ENCODE measurements at regions not wholly inside any gene's neighbourhood (a gene's known extent, or its start where the extent isn't known, plus 50 kb on each side); places are given as distances from the start of the nearest gene placed in this dataset.
A peak's percentile ranks its signal among the peaks of the same experiment; 100 is the strongest.

DNA sequence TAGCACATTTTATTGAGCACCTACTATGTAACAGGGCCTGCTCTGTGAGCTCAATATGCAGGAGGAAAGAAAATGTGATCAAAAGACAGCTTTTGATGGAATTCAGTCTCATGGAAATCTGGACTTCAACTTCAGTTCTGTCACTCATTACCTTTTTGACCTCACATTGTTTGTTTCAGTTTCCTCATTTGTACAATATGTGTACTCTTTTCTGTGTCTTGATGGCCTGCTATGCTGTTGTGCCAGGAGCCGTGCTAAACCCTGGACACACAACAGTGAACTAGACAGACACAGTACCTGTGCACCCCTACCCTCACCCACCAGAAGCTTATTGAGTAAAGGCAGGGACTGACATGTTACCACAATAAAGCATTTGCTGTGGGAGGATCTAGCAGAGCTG, 162.9 kb upstream of the FGGY start:
- DNase-seq, result no peak

DNA sequence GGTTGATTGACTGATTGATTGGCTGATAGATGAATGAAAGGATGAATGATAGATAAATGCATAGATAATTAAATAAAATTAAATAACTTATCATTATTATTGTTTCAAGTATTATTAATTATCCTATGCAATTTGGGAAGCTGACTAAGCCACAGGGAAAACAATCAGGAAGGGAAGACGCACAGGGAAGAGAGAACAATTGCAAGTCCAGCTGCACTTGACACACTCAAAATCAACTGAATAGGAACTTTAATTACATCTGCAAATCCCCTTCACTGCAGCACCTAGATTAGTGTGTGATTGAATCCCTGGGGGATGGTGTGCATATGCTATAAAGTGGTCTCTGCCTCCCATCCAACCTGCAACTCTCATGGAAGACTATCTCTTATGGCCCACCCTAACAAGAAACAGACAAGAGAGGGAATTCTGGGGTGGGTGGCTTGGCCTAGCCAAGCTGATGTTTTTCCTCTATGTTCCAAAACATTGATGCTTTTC, 161.1 kb upstream of the FGGY start:
- no peak for DNase-seq

DNA sequence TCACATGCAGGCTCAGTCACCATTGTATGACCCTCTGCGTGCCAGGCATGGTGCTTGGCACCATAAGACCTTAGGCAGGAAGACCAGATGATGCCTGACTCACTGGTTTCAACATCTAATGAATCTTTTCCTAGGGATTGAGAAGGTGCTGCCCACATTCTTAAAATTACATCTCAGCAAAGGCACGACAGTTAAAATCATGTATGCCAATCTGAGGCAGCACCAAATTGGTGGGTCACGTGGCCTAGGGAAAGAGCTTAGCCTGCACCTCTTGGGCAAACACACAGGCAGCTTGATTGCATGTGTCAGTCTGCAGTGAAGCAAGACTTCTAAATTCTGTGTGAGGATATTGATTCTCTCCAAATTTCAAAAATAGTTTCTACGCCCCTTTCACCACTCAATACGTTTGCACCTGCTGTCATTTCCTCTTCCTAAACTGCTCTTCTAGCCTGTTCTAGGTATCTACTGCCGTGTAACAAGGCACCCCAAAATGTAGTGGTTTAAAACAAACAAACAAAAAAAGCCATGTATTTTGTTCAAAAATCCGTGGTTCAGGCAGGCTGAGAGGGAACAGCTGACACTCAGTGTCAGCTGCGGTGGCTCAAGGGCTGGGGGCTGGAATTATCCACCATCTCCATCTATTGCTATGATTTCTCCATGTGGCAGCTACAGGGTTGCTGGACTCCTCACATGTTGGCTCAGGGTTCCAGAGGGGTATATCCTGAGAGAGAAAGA, 160.2 kb upstream of the FGGY start:
- DNase-seq, result no peak

DNA sequence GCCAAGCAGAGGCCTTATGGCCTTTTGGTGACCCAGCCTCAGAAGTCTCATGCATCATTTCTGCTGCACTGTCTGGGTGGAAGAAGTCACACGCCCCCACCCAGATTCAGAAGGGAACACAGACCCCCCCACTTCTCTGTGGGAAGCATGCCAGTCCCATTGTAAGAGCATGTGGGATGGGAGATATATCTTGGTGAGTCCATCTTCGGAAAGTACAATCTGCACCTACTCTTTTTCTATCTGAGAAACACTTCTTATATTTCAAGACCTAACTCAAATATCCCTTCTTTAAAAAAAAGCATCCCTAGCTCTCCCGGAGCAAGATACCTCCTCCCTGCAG, 159.6 kb upstream of the FGGY start:
- no peak for DNase-seq

DNA sequence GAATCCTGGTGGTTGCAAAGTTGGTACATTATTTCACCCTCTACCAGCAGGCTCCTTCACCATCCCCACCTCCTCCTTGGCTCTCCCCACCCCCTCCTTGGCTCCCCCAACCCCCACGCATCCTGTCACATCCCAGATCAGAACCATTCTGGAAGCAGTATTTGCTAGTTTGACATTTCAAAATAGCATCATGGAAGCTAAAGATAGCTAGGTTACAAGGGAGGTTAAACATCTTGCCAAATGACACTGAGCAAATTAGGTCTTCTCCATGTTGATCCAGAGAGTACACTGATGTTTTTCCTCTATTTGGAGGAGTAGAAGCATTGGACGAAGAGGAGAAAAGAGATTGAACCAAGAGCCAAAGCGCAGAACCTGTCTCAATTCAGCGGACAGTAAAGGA, 158.9 kb upstream of the FGGY start:
- no peak for DNase-seq

DNA sequence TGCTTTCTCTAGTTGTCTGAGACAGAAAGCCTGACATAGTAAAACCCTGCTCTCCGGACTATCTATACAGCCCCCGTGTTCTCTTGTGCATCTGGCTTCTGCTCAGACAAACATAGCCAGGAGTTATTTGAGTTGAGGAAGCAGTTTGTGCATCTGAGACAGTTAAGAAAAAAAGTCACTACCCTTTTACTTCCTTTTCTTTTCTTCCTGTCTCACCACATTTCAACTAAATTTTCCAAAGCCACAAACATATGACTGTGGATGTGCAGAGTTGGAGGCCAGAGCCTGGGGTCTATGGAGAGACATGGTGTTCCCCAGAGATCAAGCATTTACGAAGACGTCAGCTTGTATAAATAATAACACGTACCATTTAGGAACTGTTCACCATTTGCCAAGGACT, 158.5 kb upstream of the FGGY start:
- no peak for DNase-seq

DNA sequence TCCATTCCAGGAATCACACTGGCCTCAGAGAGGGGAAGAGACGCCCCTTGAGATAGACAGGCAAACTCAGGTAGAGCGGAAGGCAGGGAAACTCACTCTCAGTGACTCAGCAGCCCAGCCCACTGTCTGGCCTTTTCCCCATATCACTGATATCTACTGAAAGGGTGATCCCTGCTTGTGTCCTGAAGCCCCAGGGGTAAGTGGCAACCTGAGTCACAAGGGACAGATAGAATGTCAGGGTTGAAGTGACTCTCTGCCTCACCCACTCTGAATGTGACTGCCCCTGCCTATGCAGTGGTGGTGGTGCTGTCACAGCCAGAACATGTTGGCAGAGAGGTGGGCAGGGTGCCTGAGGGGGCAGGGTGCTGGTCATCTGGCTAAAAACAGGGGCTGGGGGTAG, 157.5 kb upstream of the FGGY start:
- no peak for DNase-seq

DNA sequence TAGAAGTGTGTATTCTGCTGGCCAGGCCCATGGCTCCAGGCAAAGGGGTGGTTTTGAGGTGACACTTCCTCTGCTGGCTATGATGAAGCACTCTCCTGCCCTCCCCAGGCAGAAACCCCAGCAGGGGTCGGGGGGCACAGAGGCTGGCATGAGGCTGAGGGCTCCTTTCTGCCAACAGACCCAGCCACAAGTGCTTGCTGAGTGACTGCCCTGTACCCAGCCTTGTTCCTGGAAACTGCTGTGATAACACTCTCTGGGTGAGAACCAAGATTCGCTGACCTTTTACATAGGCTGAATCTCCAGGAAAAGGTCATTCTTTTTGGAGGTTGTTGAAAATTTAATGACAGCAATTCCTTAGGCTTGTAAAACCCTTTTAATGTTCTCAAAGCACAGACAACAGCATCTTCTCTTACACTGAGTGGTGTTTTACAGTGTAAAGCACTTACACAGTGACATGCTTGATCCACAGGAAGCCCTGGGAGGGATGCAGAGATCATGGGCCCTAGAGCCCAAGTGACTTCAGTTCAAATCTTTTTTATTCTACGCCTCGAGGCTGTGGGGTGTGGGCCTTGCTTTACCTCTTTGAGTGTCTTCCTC, 155.5 kb upstream of the FGGY start:
- DNase-seq, result no peak

DNA sequence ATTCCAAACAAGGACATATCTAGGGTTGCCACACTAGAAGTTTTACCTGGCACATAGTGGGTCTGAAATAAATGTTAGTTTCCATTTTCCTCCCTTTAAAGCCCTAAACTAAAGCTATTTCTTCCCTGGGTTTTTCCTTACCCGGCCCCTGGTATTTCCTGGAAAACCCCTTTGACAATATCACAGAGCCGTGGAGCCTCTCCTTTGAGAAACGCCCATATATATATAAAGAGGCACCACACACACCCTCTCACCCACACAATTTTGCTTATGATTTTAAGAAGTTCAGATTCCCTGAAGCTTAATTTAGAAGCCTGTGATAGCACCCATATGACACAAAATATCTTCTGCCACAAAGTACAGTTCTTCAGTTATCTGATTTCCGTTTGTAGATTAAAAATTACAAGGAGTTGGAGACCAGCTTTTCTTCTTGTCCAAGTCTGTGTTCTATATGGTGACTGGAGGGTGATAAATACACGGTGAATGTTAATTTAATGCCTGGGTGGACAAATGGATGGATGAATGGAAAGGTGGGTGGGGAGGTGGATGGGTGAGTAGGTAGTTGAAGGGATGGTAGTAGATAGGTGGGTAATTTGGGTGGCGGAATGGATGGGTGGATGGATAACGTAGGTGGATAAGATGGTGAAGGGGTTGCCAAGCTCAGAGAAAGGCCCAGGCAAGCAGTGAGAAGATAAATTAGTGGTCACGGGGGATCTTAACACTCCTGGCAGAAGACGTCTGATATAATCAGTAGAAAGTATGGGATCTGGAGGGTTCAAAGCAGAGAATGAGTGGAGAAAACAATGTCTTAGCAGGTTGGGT, 154.4 kb upstream of the FGGY start:
- no peak for DNase-seq

DNA sequence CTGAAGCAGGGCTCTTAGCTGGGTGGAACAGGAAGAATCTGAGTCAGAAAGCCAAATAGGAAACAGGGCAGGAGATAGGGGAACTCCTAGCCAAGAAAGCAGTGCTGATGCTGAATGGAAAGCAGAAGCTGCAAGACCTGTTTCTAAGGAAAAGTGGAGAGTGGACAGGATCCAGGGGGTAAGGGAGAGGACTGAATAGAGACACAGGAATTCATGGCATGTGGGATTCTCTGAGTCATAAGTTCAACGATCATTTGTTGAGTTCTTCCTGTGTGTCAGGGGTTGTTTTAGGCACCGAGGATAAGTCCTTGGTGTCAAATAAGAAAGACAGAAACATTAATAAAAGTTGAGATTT, 153.8 kb upstream of the FGGY start:
- DNase-seq, result no peak

DNA sequence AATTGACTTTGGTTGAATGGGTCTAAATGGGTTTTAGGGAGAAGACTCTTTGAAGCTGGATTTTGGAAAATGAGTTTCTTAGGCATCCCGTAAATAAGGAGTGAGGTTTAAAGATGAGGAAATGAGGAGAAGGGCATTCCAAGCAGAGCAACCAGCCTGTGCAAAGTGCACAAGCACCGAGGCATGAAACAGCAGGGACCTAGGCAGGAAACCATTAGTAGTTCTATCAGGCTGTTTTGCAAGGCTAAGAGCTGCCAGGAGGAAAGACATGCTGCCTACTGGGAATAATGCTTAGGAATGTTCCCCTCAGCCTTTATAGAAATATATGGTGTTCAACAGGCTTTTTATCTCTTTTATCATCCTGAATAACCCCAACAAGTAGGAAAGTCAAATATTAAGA, 153.1 kb upstream of the FGGY start:
- no peak for DNase-seq

DNA sequence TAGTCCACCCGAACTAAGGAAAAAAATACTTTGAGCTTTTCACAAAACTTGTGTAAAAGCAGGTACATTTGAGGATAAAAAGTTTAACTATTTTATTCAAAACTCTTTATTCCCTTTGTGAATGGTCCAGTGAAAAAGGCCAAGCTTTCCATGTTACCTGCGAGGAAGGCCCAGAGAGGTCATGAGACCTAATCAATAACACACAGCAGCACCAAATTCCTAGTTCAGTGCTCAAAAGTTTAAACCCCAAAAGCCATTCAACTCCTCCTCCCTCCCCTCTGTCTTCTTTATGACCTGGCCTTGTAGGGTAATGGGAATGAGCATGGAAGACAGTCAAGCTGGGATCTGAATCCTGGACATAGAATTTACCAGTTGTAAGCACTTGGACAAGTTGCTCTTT, 151.9 kb upstream of the FGGY start:
- DNase-seq, result no peak

DNA sequence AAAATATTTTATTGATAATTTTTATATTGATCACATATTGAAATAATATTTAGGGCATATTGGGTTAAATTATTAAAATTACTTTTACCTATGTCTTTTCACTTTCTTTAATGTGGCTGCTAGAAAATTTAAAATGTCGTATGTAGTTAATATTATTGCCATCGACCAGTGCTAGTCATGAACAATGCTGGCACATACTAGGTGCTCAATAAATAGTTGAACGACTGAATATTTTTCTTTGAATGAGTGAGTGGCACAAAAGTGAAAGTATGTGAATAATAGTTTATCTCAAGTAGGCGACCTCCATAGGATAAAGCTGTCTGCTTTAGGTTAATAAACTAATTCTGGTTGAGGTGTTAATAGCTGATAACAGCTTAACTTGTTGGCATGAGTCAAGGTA, 150.8 kb upstream of the FGGY start:
- no peak for DNase-seq

DNA sequence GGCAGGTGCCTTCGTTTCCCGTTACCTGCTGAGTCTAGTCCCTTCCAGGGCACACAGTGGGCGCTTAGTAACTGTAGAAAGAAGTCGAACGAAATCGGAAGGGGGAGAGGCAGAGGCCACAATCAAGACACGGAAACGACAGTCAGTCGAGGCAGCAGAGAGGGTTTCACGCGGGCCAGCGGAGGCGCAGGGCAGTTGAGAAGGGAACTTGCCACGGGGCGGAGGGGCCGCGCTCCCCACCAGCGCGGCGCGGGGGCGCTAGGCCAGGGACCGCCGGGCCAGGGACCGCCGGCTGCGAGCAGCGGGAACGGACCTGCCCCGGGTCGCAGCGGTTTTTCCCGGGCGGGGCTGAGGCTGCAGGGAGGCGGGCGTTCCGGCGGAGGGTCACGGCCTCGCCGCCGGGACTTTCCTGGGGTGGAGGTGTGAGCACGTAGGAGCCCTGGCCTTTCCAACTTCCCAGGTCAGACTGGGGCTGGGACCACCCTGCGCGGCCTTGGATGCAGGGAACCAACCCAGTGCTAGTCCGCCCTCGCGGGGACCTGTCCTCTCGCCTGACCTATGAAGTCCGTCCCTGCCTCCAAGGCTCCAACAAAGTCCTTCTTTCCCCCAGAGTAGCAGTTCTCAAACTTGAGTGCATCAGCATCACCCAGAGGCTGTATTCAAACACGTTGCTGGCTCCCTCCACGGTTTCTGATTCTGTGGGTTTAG, 150.1 kb upstream of the FGGY start:
- DNase-seq, result no peak

DNA sequence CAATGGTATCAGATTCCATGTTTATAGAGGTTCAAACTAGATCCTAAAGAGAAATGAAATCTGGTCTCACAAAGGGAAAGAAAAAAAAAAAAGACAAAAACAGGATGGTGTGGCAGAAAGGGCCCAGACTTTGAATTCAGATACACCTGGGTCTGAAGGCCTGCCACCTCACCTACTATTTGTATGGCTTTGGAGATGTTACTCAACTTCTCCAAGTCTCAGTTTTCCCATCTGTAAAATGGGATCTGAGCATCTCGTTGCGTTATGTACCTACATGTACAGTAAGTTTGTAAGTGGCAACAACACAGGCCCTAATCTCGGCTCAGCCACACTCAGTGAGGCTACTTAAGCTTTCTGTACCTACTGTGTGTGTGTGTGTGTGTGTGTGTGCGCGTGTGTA, 147.5 kb upstream of the FGGY start:
- DNase-seq, result no peak

DNA sequence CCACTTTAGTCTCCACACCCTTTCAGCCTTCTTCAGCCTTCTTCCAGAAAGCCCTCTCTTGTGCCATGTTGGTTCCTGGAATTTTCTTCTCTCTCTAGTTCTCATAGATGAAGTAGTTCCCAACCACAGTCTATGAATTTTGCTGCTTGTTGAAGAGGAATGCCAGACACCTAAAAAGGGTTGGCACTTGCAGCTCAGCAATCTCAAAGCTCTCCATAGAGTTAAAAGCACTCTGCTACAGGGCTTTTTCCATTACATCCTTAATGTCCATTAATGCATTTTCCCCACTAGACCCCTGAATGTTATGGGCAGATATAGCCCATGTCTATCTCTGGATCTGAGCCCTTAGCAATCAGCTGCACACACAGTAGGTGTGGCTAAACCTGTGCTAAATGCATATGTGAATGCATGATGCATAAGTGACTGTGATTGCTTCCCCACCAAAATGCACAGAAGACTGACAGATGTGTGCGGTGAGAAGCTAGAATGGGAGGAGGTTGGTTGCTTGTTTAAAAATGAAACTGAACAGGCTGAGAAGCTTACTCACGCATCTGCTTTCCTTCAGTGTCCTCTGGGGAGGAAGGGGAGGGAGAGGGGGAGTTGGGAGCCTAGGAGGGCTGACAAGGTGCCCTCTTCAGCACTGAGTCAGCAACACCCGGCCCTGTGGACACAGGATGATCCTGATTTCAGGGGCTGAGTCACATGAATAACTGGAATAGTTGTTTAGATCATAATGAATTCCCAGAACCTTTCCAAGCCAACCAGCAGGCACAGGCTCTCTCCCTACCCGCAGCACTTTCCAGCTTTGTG, 146.1 kb upstream of the FGGY start:
- DNase-seq, result peak; percentile 37

DNA sequence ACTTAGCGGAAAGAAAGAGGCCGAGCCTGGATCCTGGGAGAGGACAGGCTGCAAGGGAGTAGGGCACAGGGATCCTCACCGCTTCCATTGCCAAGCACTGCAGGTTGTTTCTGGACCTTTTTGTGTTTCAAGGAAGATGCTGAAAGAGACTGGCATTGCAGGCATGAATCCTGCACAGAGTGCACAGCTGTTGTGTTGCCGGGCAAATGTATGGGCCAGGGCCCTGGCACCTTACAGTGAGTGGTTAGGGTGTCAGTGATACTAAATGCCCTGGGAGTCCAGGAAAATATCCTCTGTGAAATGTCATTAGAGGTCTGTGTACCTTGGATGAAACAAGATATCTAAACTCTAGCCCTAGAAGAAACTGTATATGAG, 145.5 kb upstream of the FGGY start:
- no peak for DNase-seq

DNA sequence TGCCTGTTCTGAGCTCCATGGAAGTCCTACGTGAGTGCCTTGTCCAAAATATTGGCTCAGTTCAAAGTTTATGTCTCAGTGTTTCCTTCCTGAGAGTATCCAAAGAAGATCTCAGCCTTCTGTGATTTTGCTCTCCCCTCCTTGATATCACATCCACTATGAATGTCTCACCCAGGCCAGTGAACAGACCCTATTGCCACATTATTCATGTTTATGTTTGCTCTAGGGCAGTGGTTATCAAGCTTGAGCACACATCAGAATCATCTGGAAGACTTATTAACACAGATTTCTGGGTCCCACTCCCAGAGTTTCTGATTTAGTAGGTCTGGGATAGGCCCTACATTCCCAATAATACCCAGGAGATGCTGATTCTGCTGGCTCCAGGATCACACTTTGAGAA, 145.0 kb upstream of the FGGY start:
- no peak for DNase-seq

DNA sequence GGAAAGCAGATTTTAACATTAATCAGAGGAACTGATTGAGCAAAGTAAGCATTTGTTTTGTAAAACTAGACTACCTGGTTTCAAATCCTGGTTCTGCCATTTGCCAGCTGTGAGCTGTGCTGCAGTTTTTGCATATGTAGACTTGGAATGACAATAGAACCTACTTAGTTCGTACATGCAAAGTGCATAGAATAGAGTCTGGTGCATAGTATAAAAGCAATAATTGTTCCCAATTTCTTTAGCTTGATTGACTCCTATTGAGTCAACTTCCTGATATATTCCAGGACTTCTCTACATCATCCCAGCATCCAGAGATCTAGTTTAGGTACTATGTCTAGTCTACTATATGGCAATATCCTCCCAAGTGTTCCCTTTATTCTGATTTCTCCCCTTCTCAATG, 144.4 kb upstream of the FGGY start:
- DNase-seq, result no peak

DNA sequence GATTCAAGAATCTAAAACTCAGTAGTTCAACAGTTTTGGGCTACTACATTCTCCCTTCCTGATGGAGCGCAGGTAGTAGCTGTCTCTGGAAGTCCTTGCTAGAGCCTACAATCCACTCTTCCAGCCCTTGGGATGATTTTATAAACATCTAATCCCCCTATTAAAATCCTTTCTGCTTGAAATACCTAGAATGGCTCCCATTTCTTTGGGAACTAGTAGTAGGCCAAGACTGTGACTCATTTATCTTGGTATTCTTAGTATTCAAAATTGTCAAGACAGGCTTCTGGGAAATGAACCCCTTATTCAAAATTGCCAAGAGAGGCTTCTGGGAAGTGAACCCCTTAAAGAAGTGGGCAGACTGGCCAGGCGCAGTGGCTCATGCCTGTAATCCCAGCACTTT, 142.5 kb upstream of the FGGY start:
- DNase-seq, result no peak

DNA sequence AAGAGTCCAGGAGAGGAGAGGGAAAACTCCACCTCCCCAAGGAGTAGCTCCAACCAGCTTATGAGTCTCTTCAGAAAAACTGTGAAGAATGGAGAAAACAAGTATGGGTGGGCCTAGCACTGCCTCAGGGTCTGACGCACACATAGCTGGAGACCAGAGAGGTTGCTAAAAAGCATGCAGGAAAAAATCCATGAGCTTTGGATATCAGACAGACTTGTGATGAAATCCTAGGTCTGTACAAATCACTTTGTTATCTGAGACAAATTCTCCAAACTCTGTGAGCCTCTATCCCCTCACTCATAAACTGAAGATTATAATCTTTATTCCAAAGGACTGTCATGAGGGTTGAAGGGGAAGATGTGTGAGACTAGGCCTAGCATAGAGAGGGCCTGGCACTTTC, 141.5 kb upstream of the FGGY start:
- DNase-seq, result no peak

DNA sequence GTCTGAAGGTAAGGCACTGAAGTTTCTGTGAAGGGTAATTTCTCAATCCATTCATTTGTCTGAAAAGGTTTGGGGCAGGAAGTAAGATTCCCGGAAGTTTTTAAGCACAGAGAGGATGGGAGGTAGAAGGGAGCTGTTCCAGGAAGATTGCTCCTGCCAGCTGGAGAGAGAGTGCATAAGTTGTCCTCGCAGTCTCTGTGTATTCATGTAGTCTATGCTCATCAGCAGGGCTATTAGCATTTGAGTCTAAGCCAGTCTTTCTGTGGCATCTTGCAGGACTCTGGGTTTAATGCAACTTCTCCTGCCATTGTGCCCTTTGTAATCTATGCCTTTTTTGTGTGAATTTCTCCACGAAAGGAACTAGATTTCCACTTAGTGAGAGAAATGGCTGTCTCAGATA, 140.8 kb upstream of the FGGY start:
- peak; percentile 53 for DNase-seq

All from NCI-H446 treated with DMSO at 0.1 percent for 48 hours (cell line).